ENCODE measurements at regions not wholly inside any gene's neighbourhood (a gene's known extent, or its start where the extent isn't known, plus 50 kb on each side); places are given as distances from the start of the nearest gene placed in this dataset.

DNA sequence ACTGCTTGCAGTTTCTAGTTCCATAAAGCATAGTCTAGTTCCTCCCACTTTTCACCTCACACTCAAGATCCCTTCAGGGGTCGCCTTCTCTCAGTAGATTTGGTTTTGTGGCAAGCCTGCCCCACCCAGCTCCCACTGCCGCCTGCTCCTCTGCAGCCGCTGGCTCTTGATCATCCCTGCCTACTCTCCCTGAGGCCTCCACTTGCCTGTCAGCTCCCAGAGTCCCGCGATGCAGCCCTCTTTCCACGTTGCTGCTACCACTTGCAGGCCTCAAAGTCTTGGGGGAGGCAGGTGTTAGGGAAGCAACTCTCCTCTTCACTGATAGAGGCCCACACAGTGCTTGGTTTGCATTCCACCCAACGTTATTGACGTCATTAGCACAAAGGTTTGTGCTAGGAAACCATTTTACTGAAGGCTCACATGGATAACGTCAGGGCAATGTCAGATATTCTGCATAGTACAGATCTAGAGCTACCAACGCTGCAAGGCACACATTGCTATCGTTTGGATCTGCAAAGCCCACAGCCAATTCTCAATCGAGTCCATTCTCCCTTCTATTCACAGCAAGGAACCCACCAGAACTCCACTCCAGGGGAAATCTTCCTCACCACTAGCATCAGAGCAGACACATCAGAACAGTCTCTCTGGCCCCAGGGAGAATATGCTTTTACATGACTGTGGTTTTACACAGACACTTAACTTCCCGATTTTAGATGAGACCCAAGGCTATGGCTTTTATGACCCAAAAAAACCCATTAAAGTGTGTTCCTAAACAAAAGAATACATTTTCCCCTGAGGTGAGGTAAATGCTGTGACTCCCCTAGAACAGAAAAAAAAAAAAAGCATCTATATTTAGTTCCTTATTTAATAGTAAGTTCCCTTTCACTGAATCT lies 519.5 kb upstream of the CAMK1G start:
- DNase-seq = no peak
- intact Hi-C loops (cut with micrococcal nuclease; ENCODE audit: unreplicated experiment) = no loop called here
- H3K27me3 ChIP-seq (ENCODE audit: insufficient read depth, low read depth) = no peaks in the 10 kb centered on the region
- TF ChIP-seq, protein P1, sequence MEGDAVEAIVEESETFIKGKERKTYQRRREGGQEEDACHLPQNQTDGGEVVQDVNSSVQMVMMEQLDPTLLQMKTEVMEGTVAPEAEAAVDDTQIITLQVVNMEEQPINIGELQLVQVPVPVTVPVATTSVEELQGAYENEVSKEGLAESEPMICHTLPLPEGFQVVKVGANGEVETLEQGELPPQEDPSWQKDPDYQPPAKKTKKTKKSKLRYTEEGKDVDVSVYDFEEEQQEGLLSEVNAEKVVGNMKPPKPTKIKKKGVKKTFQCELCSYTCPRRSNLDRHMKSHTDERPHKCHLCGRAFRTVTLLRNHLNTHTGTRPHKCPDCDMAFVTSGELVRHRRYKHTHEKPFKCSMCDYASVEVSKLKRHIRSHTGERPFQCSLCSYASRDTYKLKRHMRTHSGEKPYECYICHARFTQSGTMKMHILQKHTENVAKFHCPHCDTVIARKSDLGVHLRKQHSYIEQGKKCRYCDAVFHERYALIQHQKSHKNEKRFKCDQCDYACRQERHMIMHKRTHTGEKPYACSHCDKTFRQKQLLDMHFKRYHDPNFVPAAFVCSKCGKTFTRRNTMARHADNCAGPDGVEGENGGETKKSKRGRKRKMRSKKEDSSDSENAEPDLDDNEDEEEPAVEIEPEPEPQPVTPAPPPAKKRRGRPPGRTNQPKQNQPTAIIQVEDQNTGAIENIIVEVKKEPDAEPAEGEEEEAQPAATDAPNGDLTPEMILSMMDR (conservative IDR thresholded peaks at IDR 0.05) = no peak
- no peak for TF ChIP-seq EZH2 (IDR thresholded peaks at IDR 0.05; ENCODE audit: low read depth)
- H2AFZ ChIP-seq = no peak overlapping the region
- H3F3A ChIP-seq (ENCODE audit: insufficient read depth, low read depth) = no peaks in the 10 kb centered on the region
- H3K4me1 ChIP-seq (replicated peaks; ENCODE audit: insufficient read depth) = no peaks in the 10 kb centered on the region
- ChIA-PET POLR2A (ENCODE audit: unreplicated experiment) (no interaction called here), CTCF (no interaction called here)
- no peak overlapping the region for H3K27ac ChIP-seq
- BruUV-seq (replicated peaks) = no TSS peak
- no peaks in the 10 kb centered on the region for H3K9me2 ChIP-seq (ENCODE audit: insufficient read depth)
- H3K79me2 ChIP-seq (ENCODE audit: low read depth) = no peaks in the 10 kb centered on the region
- H3K4me2 ChIP-seq = no peak overlapping the region
- no peaks in the 10 kb centered on the region for H3K9me3 ChIP-seq (ENCODE audit: insufficient read depth, low read depth)
- no peaks in the 10 kb centered on the region for H3K36me3 ChIP-seq (ENCODE audit: low read depth)
- no peaks in the 10 kb centered on the region for H4K20me1 ChIP-seq (ENCODE audit: insufficient read depth)
- H3K4me3 ChIP-seq = no peak overlapping the region

DNA sequence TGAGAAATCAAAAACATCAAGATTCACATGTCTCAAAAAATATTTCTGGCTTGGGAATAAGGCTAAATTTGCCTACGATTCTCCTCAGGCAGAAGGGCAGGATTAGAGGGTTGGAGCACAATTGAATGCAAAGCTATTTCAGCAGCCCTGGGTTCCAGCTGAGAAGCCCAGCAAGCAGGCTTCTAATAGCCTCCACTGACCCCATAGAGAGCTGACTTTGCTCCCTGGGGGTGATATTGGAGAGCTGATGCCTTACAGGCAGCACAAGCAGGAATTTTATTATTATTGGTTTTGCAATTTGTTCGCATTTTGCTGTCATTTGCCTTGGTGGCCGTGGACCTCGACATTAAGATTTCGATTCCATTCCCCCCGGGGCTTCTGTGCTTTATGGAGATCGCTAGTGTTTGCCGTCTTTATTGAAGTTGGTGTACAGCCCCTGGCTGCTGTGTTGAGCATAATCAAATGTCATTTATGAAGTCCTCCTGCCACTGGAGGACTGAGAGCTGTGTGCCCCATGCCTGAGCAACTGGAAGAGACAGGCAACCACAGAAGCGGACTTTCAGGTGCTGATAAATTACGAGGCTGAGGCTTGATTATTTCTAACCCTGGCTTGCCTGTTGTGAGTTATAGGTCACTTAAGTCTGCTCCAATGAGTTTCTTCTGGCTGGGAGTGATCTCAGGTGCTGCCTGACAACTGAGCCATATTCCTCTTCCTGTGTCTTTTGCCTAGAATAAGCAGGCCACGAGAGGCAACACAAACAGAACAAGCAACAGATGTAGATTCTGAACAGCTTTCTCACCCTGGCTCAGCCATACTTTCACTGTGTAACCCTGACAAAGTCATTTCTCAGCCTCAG lies 518.4 kb upstream of the CAMK1G start:
- no TSS peak for BruUV-seq (replicated peaks)
- Histone ChIP-seq H3K27ac (no peak overlapping the region), H3K9me3 (ENCODE audit: insufficient read depth, low read depth) (no peaks in the 10 kb centered on the region), H2AFZ (no peak overlapping the region), H3F3A (ENCODE audit: insufficient read depth, low read depth) (no peaks in the 10 kb centered on the region), H3K36me3 (ENCODE audit: low read depth) (no peaks in the 10 kb centered on the region), H3K27me3 (ENCODE audit: insufficient read depth, low read depth) (no peaks in the 10 kb centered on the region), H4K20me1 (ENCODE audit: insufficient read depth) (no peaks in the 10 kb centered on the region), H3K4me2 (no peak overlapping the region), H3K79me2 (ENCODE audit: low read depth) (no peaks in the 10 kb centered on the region), H3K4me3 (no peak overlapping the region), H3K4me1 (replicated peaks; ENCODE audit: insufficient read depth) (no peaks in the 10 kb centered on the region), H3K9me2 (ENCODE audit: insufficient read depth) (no peaks in the 10 kb centered on the region)
- intact Hi-C loops (cut with micrococcal nuclease; ENCODE audit: unreplicated experiment) = no loop called here
- no peak for TF ChIP-seq EZH2 (IDR thresholded peaks at IDR 0.05; ENCODE audit: low read depth)
- TF ChIP-seq, protein P1 (conservative IDR thresholded peaks at IDR 0.05) = no peak
- ChIA-PET POLR2A (ENCODE audit: unreplicated experiment) (no interaction called here), CTCF (no interaction called here)
- no peak for DNase-seq

DNA sequence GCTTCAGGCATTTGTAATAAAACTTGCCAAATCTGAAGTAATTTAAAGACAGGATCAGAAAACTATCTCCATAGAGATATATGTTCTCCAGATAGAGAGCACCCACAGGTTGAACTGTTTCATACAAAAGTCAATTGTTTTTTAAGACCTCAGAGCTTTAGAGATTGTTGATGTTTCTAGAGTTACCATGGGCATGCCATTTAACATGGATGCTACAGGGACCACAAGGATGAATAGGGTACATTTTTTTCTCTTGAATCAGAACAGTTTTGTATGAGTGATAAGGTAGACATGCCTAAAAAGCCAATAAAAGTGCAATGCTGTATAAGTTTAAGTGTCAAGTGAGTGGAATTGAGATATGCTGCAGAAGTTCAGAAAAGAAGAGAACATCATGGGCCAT lies 511.0 kb upstream of the CAMK1G start:
- no peaks in the 10 kb centered on the region for H3K9me2 ChIP-seq (ENCODE audit: insufficient read depth)
- H3K9me3 ChIP-seq (ENCODE audit: insufficient read depth, low read depth) = no peaks in the 10 kb centered on the region
- CTCF ChIA-PET = no interaction called here
- BruUV-seq (replicated peaks) = no TSS peak
- H3K36me3 ChIP-seq (ENCODE audit: low read depth) = no peaks in the 10 kb centered on the region
- H2AFZ ChIP-seq = no peak overlapping the region
- H3K4me3 ChIP-seq = no peak overlapping the region
- no peak overlapping the region for H3K27ac ChIP-seq
- no peak overlapping the region for H3K4me2 ChIP-seq
- H3K79me2 ChIP-seq (ENCODE audit: low read depth) = no peaks in the 10 kb centered on the region
- intact Hi-C loops (cut with micrococcal nuclease; ENCODE audit: unreplicated experiment) = no loop called here
- no peak for TF ChIP-seq EZH2 (IDR thresholded peaks at IDR 0.05; ENCODE audit: low read depth)
- TF ChIP-seq, protein P1 (conservative IDR thresholded peaks at IDR 0.05) = no peak
- no peaks in the 10 kb centered on the region for H3K4me1 ChIP-seq (replicated peaks; ENCODE audit: insufficient read depth)
- no peaks in the 10 kb centered on the region for H3F3A ChIP-seq (ENCODE audit: insufficient read depth, low read depth)
- no peaks in the 10 kb centered on the region for H3K27me3 ChIP-seq (ENCODE audit: insufficient read depth, low read depth)
- no peaks in the 10 kb centered on the region for H4K20me1 ChIP-seq (ENCODE audit: insufficient read depth)
- DNase-seq = no peak
- POLR2A ChIA-PET (ENCODE audit: unreplicated experiment) = no interaction called here

Measured in PC-9 (cell line).